ENCODE measurements at regions not wholly inside any gene's neighbourhood (a gene's known extent, or its start where the extent isn't known, plus 50 kb on each side); places are given as distances from the start of the nearest gene placed in this dataset.

DNA sequence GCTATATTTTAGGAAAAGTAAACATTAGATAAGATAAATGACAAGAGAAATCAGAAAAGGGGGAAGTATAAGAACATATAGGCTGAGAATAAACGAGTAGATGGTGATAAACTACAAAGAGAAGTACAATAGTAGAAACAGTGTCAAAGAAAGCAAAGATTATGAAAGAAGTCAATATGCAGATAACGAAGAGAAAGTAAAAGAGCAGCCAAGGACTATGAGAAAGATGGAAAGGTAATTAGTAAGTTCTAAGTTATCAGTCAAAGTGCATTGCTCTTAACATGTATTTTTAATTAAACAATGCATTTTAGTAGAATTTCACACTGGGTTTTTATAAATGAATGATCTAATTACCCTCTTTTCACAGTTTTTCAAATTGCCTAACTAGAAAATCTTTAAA, 1801.3 kb upstream of the PCDH10 start:
- TF ChIP-seq EP300 (IDR thresholded peaks at IDR 0.05): no peak
- TF ChIP-seq, protein P1, sequence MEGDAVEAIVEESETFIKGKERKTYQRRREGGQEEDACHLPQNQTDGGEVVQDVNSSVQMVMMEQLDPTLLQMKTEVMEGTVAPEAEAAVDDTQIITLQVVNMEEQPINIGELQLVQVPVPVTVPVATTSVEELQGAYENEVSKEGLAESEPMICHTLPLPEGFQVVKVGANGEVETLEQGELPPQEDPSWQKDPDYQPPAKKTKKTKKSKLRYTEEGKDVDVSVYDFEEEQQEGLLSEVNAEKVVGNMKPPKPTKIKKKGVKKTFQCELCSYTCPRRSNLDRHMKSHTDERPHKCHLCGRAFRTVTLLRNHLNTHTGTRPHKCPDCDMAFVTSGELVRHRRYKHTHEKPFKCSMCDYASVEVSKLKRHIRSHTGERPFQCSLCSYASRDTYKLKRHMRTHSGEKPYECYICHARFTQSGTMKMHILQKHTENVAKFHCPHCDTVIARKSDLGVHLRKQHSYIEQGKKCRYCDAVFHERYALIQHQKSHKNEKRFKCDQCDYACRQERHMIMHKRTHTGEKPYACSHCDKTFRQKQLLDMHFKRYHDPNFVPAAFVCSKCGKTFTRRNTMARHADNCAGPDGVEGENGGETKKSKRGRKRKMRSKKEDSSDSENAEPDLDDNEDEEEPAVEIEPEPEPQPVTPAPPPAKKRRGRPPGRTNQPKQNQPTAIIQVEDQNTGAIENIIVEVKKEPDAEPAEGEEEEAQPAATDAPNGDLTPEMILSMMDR (IDR thresholded peaks at IDR 0.05): no peak

Data from gastroesophageal sphincter (tissue), 3 donors.